Muscle of back (tissue), 3 donors: ENCODE measurements at regions not wholly inside any gene's neighbourhood (a gene's known extent, or its start where the extent isn't known, plus 50 kb on each side); places are given as distances from the start of the nearest gene placed in this dataset.

Experiments used
- DNase-seq, 3 donors: peaks; one replicate each; pipeline versions ENCODE4 v3.0.0 to v3.0.0-alpha.2; 2013

- no peak for DNase-seq
Observed at GRCh38 chr5:2895196-2895595, 143.7 kb upstream of the IRX2 start.

- no peak for DNase-seq
Observed at GRCh38 chr5:2894736-2895135, 143.3 kb upstream of the IRX2 start.

GRCh38 chr5:2894316-2894715 is 142.8 kb upstream of the IRX2 start:
- no peak for DNase-seq

- DNase-seq = no peak
Observed at GRCh38 chr5:2892466-2893000, 141.1 kb upstream of the IRX2 start.

- DNase-seq = no peak
Observed at GRCh38 chr5:2891781-2892180, 140.3 kb upstream of the IRX2 start.

- no peak for DNase-seq
Observed at GRCh38 chr5:2890011-2890410, 138.5 kb upstream of the IRX2 start.

GRCh38 chr5:2888520-2889060 is 137.1 kb upstream of the IRX2 start:
- no peak for DNase-seq

- no peak for DNase-seq
Observed at GRCh38 chr5:2887481-2888348, 136.2 kb upstream of the IRX2 start.

GRCh38 chr5:2886531-2886930 is 135.1 kb upstream of the IRX2 start:
- no peak for DNase-seq

GRCh38 chr5:2883771-2884170 is 132.3 kb upstream of the IRX2 start:
- DNase-seq = no peak

- DNase-seq = no peak
Observed at GRCh38 chr5:2879701-2880100, 128.2 kb upstream of the IRX2 start.

- DNase-seq = no peak
Observed at GRCh38 chr5:2877522-2877921, 126.0 kb upstream of the IRX2 start.

GRCh38 chr5:2876183-2876582 is 124.7 kb upstream of the IRX2 start:
- DNase-seq = no peak

GRCh38 chr5:2874099-2874498 is 122.6 kb upstream of the IRX2 start:
- DNase-seq = no peak

- no peak for DNase-seq
Observed at GRCh38 chr5:2872676-2873075, 121.2 kb upstream of the IRX2 start.

GRCh38 chr5:2871282-2871681 is 119.8 kb upstream of the IRX2 start:
- no peak for DNase-seq

- DNase-seq = no peak
Observed at GRCh38 chr5:2869471-2869870, 118.0 kb upstream of the IRX2 start.

GRCh38 chr5:2867373-2867933 is 116.0 kb upstream of the IRX2 start:
- no peak for DNase-seq

- peak in 1 of 3 donors; percentile 3 for DNase-seq
Observed at GRCh38 chr5:2866662-2867372, 115.3 kb upstream of the IRX2 start.

- DNase-seq = no peak
Observed at GRCh38 chr5:2865856-2866255, 114.4 kb upstream of the IRX2 start.

GRCh38 chr5:2864515-2865105 is 113.1 kb upstream of the IRX2 start:
- DNase-seq = no peak
